NCI-H82 treated with DMSO at 0.1 percent for 48 hours (cell line): ENCODE measurements at regions not wholly inside any gene's neighbourhood (a gene's known extent, or its start where the extent isn't known, plus 50 kb on each side); places are given as distances from the start of the nearest gene placed in this dataset.
"Not testable (repeated sequence)": the region's sequence is repeated elsewhere in the genome, so short reads cannot be mapped to it uniquely, and the experiment has no call there.

ENCODE experiments used
- DNase-seq: peaks from one replicate; lab custom pipeline; 2025; ENCODE audit not compliant: unreplicated experiment; lab: John Stamatoyannopoulos, UW

DNA sequence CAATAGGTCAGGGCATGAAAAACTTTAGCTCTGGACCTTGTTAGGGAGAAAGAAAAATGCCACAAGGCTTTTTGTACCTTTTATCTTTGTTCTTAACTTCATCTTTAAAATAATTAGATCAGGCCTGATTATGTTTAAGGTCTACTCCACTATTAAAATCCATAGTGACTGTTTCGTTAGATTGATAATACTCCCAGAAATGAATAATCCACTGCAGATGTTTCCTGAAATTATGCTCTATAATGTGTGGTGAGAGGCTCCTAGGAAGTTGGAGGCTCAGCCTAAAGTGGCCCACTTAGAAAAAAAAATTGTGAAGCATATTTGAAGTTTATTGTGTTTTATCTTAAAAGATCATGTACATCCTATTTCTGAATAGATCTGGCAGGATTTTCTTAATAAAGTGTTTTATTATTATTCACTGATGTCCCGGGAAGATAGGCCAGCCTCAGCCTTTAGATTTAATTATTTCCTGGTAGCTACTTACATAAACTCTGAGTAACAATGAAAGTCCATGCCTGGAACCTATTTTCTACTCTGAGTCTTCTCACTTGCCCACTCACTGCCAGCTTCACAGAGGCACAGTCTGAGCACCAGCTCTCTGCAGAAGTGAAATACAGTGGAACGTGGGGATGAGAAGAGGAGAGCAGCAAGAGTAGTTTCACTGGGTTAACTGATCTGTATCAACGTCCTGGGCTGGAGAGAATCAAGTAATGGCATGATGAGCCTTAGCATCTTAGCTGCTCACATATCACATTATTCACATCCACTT lies 126.8 kb upstream of the TMEM170B start:
- DNase-seq: no peak

DNA sequence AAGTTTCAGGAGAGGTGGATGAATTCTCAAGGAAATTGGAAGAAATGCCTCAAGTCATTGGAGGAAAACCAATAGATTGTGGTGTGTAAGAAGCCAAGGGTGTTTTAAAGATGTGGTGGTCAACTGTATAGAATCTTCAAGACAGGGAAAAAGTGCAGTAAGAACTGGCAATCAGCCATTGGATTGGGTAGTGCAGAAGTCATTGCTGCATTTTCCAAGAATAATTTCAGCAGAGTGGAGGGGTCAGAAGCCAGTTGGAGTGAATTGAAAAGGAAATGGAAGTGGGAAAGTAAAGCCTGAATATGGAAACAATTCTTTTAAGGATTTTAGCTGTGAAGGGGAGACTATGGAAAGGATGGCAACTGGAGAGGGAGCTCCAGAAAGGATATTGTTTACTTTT lies 128.2 kb upstream of the TMEM170B start:
- DNase-seq: no peak

- no peak for DNase-seq
These were observed 130.1 kb upstream of the TMEM170B start for GRCh38 chr6:11407414-11407813.

DNA sequence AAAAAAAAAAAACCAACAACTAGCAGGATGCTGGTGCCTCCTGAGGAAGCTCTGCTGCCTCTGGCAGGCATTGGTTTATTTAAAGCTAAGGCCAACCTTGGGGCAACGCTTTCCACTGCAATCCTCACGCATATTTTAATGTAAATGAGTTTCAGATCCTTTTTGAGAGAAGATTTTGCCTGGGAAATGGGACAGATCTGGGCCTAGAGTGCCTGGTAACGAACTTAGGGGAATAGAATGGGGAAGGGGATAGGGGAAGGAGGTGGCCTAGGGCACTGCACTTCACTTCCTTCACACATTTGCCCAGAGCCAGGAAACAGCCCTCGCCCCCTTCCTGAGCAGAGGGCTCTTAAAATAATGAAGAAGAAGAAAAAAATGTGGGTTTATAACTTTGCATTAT lies 132.7 kb upstream of the TMEM170B start:
- DNase-seq: no peak

GRCh38 chr6:11404081-11404480 lies 133.5 kb upstream of the TMEM170B start:
- no peak for DNase-seq

GRCh38 chr6:11403035-11403601 lies 134.4 kb upstream of the TMEM170B start:
- no peak for DNase-seq

DNA sequence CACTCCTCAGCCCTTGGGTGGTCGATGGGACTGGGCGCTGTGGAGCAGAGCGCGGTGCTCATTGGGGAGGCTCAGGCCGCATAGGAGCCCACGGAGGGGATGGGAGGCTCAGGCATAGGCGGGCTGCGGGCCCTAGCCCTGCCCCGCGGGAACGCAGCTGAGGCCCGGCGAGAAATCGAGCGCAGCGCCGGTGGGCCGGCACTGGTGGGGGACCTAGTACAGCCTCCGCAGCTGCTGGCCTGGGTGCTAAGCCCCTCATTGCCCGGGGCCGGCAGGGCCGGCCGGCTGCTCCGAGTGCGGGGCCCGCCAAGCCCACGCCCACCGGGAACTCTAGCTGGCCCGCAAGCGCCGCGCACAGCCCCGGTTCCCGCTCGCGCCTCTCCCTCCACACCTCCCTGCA lies 135.0 kb upstream of the TMEM170B start:
- DNase-seq: not testable (repeated sequence)

DNA sequence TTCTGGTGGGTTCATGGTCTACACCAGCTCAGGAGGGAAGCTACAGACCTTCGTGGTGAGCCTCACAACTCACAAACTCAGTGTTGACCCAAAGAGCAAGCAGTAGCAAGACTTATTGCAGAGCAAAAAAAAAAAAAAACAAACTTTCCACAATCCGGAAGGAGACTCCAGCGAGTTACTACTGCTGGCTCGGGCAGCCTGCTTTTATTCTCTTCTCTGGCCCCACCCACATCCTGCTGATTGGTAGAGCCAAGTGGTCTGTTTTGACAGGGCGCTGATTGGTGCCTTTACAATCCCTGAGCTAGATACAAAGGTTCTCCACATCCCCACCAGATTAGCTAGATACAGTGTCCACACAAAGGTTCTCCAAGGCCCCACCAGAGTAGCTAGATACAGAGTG lies 135.6 kb upstream of the TMEM170B start:
- DNase-seq: not testable (repeated sequence)

- DNase-seq: no peak
These were observed 138.9 kb upstream of the TMEM170B start for GRCh38 chr6:11398451-11399326.

DNA sequence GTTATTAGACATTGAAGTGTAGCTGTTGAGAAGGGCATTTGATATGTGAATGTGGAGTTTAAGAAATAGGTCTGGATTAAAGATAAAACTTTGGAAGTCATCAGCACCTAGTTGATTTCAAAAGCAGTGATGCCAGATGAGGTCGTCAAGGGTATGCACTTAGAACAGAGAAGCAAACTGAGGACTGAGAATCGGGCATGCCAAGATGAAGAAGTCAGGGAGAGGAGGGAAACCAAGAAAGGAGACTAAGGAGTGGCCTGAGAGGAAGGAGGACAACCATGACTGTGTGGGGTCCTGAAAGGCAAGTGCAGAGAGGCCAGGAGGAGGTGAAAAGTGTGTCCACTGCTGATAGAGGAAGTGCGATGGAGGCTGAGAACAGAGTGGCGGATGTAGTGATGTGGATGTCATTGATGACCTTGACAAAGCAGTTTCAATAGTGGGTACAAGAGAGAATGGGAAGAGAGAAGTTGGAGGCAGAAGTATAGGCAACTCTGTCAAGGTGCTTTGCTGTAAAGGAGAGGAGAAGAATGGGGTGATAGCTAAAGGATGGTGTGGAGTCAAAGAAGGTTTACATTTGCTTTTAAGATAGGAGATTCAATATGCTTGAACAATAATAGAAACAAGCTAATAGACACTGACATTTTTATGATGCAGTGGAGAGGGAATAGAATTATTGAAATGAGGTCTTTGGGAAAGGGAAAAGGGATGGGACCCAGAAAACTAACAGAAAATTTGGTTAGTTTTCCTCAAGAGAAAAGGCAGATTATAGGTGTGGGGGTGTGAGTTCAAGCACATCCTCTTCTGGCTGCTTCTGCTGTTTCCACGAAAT lies 139.7 kb upstream of the TMEM170B start:
- DNase-seq: no peak

GRCh38 chr6:11396860-11397259 lies 140.7 kb upstream of the TMEM170B start:
- DNase-seq: no peak

GRCh38 chr6:11393713-11394627 lies 143.6 kb upstream of the TMEM170B start:
- no peak for DNase-seq

DNA sequence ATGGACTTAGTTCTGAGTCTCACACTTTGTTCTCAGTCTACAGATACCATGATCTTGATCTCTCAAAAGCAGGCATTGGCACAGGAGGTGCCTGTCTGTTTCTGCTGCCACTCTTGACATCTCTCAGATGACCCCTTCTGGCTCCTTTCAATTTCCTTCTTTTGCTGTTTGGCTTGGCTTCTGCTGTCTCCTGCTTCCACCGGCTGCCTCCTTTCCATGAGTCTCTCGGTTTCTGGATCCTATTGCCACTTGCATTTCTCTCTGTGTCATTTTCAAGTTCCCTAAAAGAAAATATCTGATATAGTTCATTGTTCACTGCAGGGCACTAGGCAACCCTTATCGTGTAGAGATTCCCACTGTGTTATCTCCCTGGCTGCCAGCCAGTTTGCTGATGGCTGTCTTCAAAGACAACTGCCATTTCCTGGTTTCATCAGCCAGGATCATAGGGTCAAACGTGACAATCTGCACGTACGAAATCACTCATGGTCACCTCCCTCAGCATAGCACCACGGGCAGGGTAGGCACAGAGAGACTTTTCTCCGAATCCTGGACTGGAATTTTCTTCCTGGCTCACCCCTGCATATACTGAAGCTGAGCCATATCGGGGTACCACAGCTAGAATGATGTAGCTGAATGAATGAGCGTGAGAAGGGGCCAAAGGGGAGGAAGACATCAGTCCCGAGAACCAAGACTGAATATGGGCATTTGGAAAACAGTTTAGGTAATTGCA lies 144.6 kb upstream of the TMEM170B start:
- DNase-seq: no peak

- DNase-seq: no peak
These were observed 145.4 kb upstream of the TMEM170B start for GRCh38 chr6:11391934-11392777.

DNA sequence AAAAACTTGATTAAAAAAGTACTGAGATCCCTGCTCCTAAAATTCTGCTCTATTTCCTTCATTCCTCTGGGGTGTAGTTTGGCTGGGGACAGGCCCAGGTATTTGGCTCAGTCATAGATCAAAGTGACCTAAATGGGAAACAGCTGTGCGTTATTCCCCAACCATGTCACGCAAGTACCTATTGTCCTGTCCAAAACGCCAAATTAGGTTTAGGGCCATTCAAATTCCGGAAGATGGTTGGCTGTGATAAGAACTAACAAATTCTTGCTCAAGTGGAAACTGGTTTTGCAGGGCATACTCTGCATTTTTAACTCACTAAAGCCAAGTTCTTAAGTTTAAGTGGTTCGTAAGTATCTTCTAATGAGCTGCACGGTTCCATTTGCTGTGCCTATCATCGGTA lies 147.6 kb upstream of the TMEM170B start:
- DNase-seq: no peak

GRCh38 chr6:11388983-11389944 lies 148.3 kb upstream of the TMEM170B start:
- no peak for DNase-seq

GRCh38 chr6:11387707-11388430 lies 149.7 kb upstream of the TMEM170B start:
- no peak for DNase-seq
